ENCODE measurements at regions not wholly inside any gene's neighbourhood (a gene's known extent, or its start where the extent isn't known, plus 50 kb on each side); places are given as distances from the start of the nearest gene placed in this dataset.

DNA sequence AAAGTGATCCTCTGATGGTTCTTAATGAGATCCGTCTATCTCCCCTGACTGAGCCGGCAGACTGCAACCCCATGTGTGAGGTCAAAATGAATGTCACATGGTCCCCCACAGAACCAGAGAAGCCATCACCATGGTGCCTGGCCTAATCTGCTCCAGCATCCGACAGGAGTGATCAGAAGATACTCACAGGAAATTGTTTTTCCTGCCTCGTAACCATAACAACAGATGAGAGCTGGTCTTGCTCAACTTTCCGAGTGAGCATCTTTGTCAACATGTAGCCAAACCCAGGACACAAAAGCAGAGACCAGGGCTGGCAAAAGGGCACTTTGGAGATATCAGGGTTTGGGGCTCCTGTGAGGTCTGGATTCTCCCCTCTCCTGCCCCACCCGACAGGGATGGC is 72.1 kb upstream of the C14orf180 start:
- TF ChIP-seq, protein P1, sequence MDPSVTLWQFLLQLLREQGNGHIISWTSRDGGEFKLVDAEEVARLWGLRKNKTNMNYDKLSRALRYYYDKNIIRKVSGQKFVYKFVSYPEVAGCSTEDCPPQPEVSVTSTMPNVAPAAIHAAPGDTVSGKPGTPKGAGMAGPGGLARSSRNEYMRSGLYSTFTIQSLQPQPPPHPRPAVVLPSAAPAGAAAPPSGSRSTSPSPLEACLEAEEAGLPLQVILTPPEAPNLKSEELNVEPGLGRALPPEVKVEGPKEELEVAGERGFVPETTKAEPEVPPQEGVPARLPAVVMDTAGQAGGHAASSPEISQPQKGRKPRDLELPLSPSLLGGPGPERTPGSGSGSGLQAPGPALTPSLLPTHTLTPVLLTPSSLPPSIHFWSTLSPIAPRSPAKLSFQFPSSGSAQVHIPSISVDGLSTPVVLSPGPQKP (IDR thresholded peaks at IDR 0.05; ENCODE audit: low read depth, low read length): no peak
- TF ChIP-seq NPAS2 (CRISPR knock-in tag; IDR thresholded peaks at IDR 0.05; ENCODE audit: borderline replicate concordance): no peak
- TF ChIP-seq, protein P2, sequence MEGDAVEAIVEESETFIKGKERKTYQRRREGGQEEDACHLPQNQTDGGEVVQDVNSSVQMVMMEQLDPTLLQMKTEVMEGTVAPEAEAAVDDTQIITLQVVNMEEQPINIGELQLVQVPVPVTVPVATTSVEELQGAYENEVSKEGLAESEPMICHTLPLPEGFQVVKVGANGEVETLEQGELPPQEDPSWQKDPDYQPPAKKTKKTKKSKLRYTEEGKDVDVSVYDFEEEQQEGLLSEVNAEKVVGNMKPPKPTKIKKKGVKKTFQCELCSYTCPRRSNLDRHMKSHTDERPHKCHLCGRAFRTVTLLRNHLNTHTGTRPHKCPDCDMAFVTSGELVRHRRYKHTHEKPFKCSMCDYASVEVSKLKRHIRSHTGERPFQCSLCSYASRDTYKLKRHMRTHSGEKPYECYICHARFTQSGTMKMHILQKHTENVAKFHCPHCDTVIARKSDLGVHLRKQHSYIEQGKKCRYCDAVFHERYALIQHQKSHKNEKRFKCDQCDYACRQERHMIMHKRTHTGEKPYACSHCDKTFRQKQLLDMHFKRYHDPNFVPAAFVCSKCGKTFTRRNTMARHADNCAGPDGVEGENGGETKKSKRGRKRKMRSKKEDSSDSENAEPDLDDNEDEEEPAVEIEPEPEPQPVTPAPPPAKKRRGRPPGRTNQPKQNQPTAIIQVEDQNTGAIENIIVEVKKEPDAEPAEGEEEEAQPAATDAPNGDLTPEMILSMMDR (IDR thresholded peaks at IDR 0.05): no peak
- TF ChIP-seq MYC (IDR thresholded peaks at IDR 0.05; ENCODE audit: borderline replicate concordance, low read length): no peak

All from A549 (cell line).